HG03378 (cell line): ENCODE measurements at regions not wholly inside any gene's neighbourhood (a gene's known extent, or its start where the extent isn't known, plus 50 kb on each side); places are given as distances from the start of the nearest gene placed in this dataset.

Source experiments
- ATAC-seq: cut with Tn5 transposase; IDR thresholded peaks from one replicate; pipeline ENCODE4 v1.9.1; 2021; ENCODE audit warnings: mild to moderate bottlenecking, moderate library complexity; ENCODE audit not compliant: unreplicated experiment

DNA sequence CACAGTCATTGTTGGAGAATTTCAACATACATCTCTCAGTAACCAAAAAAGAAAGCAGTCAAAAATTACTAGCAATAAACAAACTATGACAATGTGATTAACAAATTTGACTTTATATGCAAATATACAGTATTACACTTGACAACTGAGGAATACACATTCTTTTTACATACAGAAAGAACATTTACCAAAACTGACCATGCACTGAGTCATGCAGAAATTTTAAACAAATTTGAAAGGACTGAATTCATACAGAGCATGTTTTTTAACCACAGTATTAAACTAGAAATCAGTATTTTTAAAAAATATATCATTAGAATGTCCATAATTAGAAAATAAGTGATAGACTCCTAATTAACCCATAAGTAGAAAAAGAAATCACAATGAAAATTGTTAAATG is 420.1 kb downstream of the TBC1D4 start:
- no peak for ATAC-seq

DNA sequence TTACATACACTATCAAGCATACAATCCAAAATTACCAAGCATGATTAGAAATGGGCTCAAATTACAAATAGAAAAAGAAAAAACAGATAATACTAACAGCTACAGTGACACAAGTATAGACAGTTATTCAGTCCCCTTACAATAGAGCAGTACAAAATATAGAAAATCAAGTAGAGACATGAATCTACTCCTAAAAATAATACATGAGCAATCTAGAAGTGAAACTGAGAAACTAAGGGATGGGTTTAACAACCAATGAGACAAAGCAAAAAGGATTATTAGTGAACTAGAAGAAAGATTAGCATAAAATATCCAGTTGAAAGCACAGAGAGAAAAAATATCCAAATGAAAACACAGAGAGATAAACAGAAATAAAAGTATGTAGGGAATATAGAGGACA is 426.7 kb downstream of the TBC1D4 start:
- peak; percentile 79 for ATAC-seq

- no peak for ATAC-seq
These were observed 429.4 kb downstream of the TBC1D4 start for GRCh38 chr13:75052616-75053015.

DNA sequence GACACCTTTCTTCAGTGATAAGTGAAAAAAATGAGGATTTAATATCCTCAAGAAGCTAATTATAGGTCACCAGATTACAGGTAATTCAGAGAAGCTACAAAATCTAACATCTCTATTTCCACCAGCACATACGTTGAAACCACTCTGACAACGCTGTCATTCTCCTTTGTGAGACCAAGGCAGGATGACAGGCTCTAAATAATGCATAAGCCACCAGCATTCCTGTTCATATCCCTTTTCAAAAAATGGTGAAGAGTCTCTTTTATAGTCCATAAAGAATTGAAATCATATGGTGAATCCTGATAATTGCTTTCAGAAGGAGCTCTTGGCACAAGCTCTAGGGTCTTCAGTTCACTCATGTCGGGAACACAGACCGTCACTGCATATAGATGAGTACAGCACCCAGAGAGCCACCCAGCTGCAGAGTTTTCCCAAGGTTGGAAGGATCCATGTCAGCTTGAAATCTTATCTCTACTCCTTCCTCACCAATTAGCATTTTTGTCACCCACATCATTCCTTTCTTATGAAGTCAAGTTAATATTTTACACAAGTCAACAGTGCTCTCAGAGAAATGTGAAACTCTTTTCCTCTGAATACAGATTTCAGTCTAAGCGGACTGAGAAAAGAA is 431.4 kb downstream of the TBC1D4 start:
- ATAC-seq = no peak

DNA sequence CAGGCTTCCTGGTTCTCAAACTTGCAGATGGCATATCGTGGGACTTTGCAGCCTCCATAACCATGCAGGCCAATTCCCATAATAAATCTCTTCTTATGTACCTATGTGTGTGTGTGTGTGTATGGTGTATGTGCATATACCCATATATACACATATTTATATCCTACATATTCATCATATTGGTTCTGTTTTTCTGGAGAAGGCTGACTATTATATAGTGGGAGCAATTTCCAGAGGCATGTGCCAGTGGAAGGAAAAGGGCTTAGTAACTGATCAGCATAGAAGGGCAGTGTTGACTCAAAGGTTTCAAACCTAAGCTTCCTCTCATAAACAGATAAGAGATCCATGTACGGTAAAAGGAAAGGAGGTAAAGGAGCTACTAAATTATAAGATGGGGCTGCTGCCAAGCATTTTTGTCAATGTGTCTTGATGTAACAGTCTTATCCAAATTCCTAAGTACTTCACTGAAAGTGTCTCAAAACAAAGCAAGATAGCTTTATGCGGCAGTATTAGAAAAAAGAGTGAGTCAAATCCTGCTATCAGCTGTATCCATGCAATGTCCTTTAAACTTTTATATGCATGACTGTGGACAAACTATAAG is 432.1 kb downstream of the TBC1D4 start:
- no peak for ATAC-seq

DNA sequence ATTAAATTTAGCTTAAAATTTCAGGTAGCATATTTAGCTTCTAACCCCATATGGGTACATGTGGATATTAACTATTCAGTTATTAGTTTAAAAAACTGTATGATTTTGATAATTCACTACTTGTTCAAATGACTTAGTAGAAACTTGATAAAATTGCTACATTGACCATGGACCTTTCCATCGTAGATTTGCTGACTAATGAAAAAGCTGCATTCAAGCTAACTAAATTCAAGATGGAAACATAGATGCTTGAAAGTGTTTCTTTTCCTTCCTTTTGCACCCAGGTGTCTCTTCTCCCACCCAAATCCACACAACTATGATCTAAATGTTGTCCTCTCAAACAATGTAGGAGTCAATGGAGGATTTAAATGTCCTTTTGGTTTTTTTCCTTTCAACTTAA is 439.2 kb downstream of the TBC1D4 start:
- no peak for ATAC-seq

- no peak for ATAC-seq
These were observed 443.4 kb downstream of the TBC1D4 start for GRCh38 chr13:75038393-75039113.

GRCh38 chr13:75025956-75026355 is 456.0 kb downstream of the TBC1D4 start:
- no peak for ATAC-seq

GRCh38 chr13:75024602-75025001 is 457.4 kb downstream of the TBC1D4 start:
- no peak for ATAC-seq

- ATAC-seq = no peak
These were observed 458.4 kb downstream of the TBC1D4 start for GRCh38 chr13:75023609-75024008.

- no peak for ATAC-seq
These were observed 460.8 kb downstream of the TBC1D4 start for GRCh38 chr13:75021151-75021550.

- no peak for ATAC-seq
These were observed 465.7 kb downstream of the TBC1D4 start for GRCh38 chr13:75016225-75016624.

DNA sequence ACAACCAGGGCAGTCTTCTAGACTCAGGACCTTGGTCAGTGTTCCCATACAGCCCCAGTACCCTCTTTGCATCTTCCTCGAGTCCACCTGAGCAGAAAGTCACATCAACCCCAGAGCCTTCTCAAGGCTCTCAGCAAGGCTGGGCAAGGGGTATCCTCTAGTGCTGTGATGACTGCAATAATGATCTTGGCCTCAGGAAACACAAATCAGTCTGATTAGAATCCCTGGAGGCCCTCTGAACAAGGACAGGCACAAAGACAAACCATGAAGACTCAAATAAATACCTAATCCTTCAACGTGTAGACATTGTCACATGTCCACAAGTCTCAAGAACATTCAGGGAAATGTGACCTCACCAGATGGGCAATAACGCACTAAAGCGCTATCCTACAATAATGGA is 468.2 kb downstream of the TBC1D4 start:
- no peak for ATAC-seq

GRCh38 chr13:75010941-75011340 is 471.0 kb downstream of the TBC1D4 start:
- ATAC-seq = no peak

GRCh38 chr13:75008926-75009325 is 473.0 kb downstream of the TBC1D4 start:
- ATAC-seq = no peak

- no peak for ATAC-seq
These were observed 491.0 kb downstream of the TBC1D4 start for GRCh38 chr13:74990992-74991391.

DNA sequence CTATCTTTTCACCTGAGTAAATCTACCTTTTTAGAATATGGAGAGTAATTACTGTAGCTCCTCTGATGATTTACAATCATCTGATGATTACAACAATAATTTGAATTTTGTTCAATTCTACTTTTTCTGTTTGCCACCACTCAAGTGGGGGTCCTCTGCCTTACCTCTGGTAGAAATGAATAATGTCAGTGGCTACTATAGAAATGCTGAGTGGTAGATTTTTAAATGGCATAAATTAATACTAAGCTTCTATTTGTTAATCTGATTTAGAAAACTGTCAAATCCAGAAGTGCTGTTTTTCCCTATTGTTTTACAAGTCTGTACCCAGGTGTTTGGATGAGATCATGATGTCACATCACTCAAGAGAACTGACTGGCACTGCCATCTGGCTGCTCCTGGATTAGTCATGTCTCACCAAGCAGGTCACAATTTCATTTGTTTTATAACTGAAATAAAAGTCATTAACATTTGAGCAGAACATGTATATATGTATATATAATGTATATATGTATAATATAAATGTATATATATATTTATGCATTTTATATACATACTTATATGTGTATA is 494.8 kb downstream of the TBC1D4 start:
- ATAC-seq = no peak

GRCh38 chr13:74986609-74987008 is 495.4 kb downstream of the TBC1D4 start:
- ATAC-seq = no peak

DNA sequence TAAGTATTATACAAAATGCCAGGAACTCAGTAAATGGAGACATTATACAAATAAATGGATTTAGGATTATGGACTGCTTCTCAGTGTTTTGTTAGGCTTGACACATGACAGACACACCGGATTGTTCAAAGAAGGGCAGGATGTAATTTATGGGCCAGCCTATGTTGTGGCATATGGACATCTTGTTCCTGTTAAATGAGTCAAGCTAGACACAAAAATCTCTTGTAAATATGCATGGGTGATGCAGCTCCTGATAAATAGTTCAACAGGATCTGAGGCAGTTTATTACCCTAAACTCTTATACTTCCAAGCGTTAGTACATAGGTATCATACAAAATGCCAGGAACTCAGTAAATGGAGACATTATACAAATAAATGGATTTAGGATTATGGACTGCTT is 502.3 kb downstream of the TBC1D4 start:
- no peak for ATAC-seq

DNA sequence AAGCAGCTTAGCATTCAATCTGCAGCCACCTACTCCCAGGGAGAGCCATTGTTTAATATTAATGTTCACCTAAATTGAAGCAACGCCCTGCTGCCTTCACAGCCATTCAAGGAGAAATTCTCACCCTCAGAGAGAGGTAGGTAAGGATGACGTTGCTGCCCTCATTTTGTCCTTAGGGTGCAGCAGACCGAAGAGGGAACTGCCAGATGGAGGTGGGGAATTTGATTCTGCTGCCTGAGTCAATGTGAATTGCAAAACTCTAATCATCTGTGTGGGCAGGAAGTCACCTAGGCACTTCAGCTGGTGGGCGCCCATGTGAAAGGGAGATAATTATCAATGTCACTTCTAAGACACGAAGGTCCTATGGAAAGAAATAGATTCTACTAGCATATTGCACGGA is 503.4 kb downstream of the TBC1D4 start:
- no peak for ATAC-seq

DNA sequence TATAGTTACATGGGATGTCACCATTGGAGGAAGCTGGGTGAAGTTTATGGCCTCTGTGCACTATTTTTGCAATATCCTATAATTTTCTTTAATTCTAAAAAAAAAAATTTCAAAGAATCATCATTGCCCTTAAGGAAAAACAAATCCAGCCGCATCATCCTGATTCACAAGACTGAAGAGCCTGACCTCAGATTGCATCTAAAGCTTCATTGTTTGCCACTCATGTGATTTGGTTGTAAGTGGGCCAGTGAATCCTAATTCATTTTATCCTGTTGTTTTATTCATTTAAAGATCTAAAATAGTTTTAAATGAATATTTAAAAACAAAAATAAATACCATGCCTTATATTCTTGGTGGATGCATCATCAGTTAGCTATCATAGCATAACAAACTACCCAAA is 504.5 kb downstream of the TBC1D4 start:
- ATAC-seq = no peak

DNA sequence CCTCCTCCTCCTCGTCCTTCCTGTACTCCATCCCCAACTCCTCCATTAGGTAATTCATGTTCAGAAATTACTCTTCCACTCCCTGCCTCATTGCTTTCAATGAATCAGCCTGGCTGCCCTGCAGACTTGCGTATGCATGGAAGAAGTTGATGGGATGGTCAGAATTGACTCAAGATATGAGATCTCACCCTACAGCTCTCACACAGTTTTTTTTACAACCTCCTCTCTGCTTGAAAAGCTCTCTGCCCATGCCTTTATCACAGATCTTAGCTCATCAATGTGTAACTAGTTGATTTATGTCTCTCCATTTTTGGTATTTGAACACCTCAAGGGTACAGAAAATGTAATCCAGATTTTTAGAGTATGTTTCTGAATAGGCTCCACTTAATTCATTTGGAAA is 506.9 kb downstream of the TBC1D4 start:
- ATAC-seq = no peak
